ENCODE measurements at regions not wholly inside any gene's neighbourhood (a gene's known extent, or its start where the extent isn't known, plus 50 kb on each side); places are given as distances from the start of the nearest gene placed in this dataset.

- no peak overlapping the region for H3K27ac ChIP-seq (ENCODE audit: extremely low read length, insufficient read depth, low read length)
- H3K79me2 ChIP-seq (ENCODE audit: insufficient read depth, low read length), result no peaks in the 10 kb centered on the region
- H3K27me3 ChIP-seq (ENCODE audit: control insufficient read depth in 1 of 2, insufficient read depth in 2 of 2, low read length in 2 of 2), result no peaks in the 10 kb centered on the region
- H3K4me2 ChIP-seq (ENCODE audit: low read depth, low read length), result no peak overlapping the region
- no TSS peak for BruUV-seq (replicated peaks)
- intact Hi-C loops (cut with micrococcal nuclease; ENCODE audit: unreplicated experiment), result no loop called here
- no peak overlapping the region for H3K9ac ChIP-seq (ENCODE audit: insufficient read depth, low read depth, low read length)
- no peaks in the 10 kb centered on the region for H3K9me3 ChIP-seq (ENCODE audit: low read length)
- in situ Hi-C loops (cut with HindIII; ENCODE audit: extremely low pct_ligation_motif_present, low pct_unique_long_range_greater_than_20kb), result loop anchor here (5.0 kb wide), 1 partner anchor 50 kb away; the partner anchor contains the start of gene DOP1B
- WGBS (ENCODE audit: low lambda C conversion rate), result 85% methylated on average over 15 of the region's 15 CpGs
- ATAC-seq (no peak), DNase-seq (ENCODE audit: low spot score) (no peak), FAIRE-seq (no peak)
- TF ChIP-seq ZNF747 (CRISPR knock-in tag; IDR thresholded peaks at IDR 0.05; ENCODE audit: borderline replicate concordance), result no peak
- TF ChIP-seq HNRNPLL (IDR thresholded peaks at IDR 0.05; ENCODE audit: low read depth, low read length, poor library complexity, severe bottlenecking), result no peak
- no peak for TF ChIP-seq CSRNP1 (CRISPR knock-in tag; IDR thresholded peaks at IDR 0.05)
- no peak for TF ChIP-seq GTF2F1 (IDR thresholded peaks at IDR 0.05; ENCODE audit: low read length)
- TF ChIP-seq ZNF644 (CRISPR knock-in tag; IDR thresholded peaks at IDR 0.05; ENCODE audit: low read depth), result no peak
- TF ChIP-seq ZNF383 (CRISPR knock-in tag; IDR thresholded peaks at IDR 0.05; ENCODE audit: borderline replicate concordance), result no peak
- no peak for TF ChIP-seq ZEB1 (IDR thresholded peaks at IDR 0.05; ENCODE audit: insufficient replicate concordance, low read depth)
- TF ChIP-seq DRAP1 (CRISPR knock-in tag; IDR thresholded peaks at IDR 0.05), result no peak
- no peak for TF ChIP-seq ZNF772 (CRISPR knock-in tag; IDR thresholded peaks at IDR 0.05)
- TF ChIP-seq ZBTB26 (CRISPR knock-in tag; IDR thresholded peaks at IDR 0.05; ENCODE audit: borderline replicate concordance), result no peak
- no peak for TF ChIP-seq ZNF337 (CRISPR knock-in tag; IDR thresholded peaks at IDR 0.05; ENCODE audit: borderline replicate concordance, low read depth)
- no peak for TF ChIP-seq ZNF234 (CRISPR knock-in tag; conservative IDR thresholded peaks at IDR 0.05)
- no peak for TF ChIP-seq ZNF775 (CRISPR knock-in tag; IDR thresholded peaks at IDR 0.05; ENCODE audit: borderline replicate concordance)
- no peak for TF ChIP-seq TEAD3 (CRISPR knock-in tag; optimal IDR thresholded peaks at IDR 0.05; ENCODE audit: borderline replicate concordance)
- TF ChIP-seq SMARCC2 (IDR thresholded peaks at IDR 0.05), result no peak
- no peaks in the 10 kb centered on the region; a peak in 2 of 5 replicates for H3K36me3 ChIP-seq (replicated peaks in 1 of 2; ENCODE audit: control insufficient read depth in 1 of 2, insufficient read depth in 2 of 2, low read length in 2 of 2)
- peaks cover 23% of the 10 kb centered on the region for H3K4me1 ChIP-seq (ENCODE audit: insufficient read depth, low read length)
- no peak overlapping the region for H2AFZ ChIP-seq (ENCODE audit: low read length)
- CTCF ChIA-PET (ENCODE audit: low intra/inter-chr PET ratio, low total read pairs), result no interaction called here
- no peaks in the 10 kb centered on the region for H4K20me1 ChIP-seq (ENCODE audit: insufficient read depth, low read length)
- no peak overlapping the region for H3K4me3 ChIP-seq (replicated peaks in 1 of 3; ENCODE audit: insufficient read depth in 1 of 3, low read depth in 2 of 3, low read length in 3 of 3)
- POLR2A ChIA-PET, result no interaction called here
Measured at GRCh38 chr21:36207577-36208320, 51.1 kb downstream of the DOP1B start.

All from HepG2 (cell line).